ENCODE measurements at regions not wholly inside any gene's neighbourhood (a gene's known extent, or its start where the extent isn't known, plus 50 kb on each side); places are given as distances from the start of the nearest gene placed in this dataset.
A peak's percentile ranks its signal among the peaks of the same experiment; 100 is the strongest.

DNA sequence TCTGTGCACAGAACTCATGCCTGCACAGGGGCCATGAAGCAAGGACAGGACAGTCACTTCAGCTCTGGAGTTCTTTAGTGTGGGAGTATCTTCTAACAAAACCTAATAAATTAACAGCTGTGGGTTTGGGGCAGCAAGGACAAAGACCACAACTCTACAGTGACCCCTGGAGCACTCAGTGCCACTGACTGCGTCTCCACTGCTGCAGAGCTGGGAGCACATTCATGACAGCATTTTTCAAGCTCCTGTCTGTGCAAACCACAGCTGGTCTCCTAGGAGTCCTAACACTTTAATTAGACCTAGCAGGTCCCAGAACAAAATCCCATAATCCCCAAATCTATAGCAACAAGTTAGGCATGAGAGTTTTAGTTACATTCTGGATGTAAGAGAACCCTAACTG, 76.5 kb downstream of the RTL9 start:
- Histone ChIP-seq H3K27ac (no peak overlapping the region), H3K4me1 (replicated peaks in 1 of 2) (peaks cover 29 to 33% of the 10 kb centered on the region in 2 donors), H3K4me3 (no peak overlapping the region)
- no CpG with 5 or more reads among the region's 1 CpG for WGBS, 10 experiments
- ATAC-seq (replicated peaks in 6 of 8), result peak in 3 of 8 experiments; percentile 25 to 51 (median 30)
- in situ Hi-C loops (cut with MboI; ENCODE audit: low pct_unique_long_range_greater_than_20kb in 2 of 9, low sequenced_read_pairs in 9 of 9, unreplicated experiment in 9 of 9), result loop anchor here in 4 of 9 experiments (25.0 kb wide), 4 partner anchors 402 to 802 kb away; no protein-coding TSS in a partner anchor

DNA sequence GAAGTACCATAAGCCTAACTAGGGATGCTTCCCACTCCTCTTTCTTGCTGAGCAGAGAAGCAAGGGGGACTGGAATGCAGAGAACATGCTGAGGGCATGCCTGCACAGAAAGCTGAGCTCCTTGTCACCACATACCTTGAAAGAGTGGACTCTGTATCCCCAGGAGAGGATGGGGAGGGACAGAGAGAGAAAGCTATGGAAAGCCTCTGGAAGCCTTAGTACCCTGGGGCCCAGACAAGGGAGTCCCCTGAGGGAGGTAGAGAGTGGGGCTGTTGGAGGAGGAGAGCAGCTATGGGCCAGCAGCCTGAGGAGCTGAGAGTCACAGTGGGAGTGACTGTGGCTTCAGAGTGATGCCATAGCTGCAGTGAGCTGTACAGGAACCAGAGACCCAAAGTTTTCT, 77.9 kb downstream of the RTL9 start:
- peak in 5 of 8 experiments; percentile 16 to 59 (median 39) for ATAC-seq (replicated peaks in 6 of 8)
- Histone ChIP-seq H3K4me3 (no peak overlapping the region), H3K27ac (no peak overlapping the region), H3K4me1 (replicated peaks in 1 of 2) (peaks cover 29 to 33% of the 10 kb centered on the region in 2 donors)
- in situ Hi-C loops (cut with MboI; ENCODE audit: low pct_unique_long_range_greater_than_20kb in 2 of 9, low sequenced_read_pairs in 9 of 9, unreplicated experiment in 9 of 9), result loop anchor here in 4 of 9 experiments (25.0 kb wide), 4 partner anchors 401 to 801 kb away; no protein-coding TSS in a partner anchor

DNA sequence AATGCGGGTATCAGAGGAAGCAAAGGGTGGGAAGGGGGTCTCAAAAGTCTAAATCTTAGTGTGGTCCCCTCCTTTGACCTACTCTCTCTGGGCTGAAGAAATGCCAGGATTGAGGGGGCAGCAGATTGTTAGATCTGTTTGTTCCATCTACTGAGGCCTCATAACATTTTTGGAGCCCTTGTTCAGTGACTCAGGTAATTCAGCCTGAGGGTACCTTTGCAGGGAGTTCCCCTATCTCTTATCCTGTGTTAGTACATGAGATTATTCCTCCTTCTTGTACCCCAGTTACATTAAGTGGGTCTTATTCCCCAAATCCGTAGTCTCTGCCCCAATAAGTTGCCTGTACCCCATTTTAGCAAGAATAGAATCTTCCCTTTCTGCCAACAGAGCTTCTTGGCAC, 79.0 kb downstream of the RTL9 start:
- in situ Hi-C loops (cut with MboI; ENCODE audit: low pct_unique_long_range_greater_than_20kb in 2 of 9, low sequenced_read_pairs in 9 of 9, unreplicated experiment in 9 of 9), result loop anchor here in 4 of 9 experiments (25.0 kb wide), 4 partner anchors 400 to 800 kb away; no protein-coding TSS in a partner anchor
- Histone ChIP-seq H3K27ac (no peak overlapping the region), H3K4me1 (replicated peaks in 1 of 2) (peaks cover 21 to 24% of the 10 kb centered on the region in 2 donors), H3K4me3 (no peak overlapping the region)
- no peak for ATAC-seq (replicated peaks in 6 of 8)
- WGBS, 10 experiments, result 40 to 100% (median 44%) methylated on average over 1 of the region's 2 CpGs; no CpG with 5 or more reads in 7 of the 10 experiments

- 50 to 80% (median 67%) methylated on average over 1 to 6 of the region's 11 CpGs; no CpG with 5 or more reads in 5 of the 10 experiments for WGBS, 10 experiments
- Histone ChIP-seq H3K27ac (no peak overlapping the region), H3K4me3 (no peak overlapping the region), H3K4me1 (replicated peaks in 1 of 2) (peaks cover 17 to 18% of the 10 kb centered on the region in 2 donors)
- in situ Hi-C loops (cut with MboI; ENCODE audit: low pct_unique_long_range_greater_than_20kb in 2 of 9, low sequenced_read_pairs in 9 of 9, unreplicated experiment in 9 of 9), result loop anchor here in 4 of 9 experiments (10.0 to 25.0 kb wide), 5 partner anchors 397 to 797 kb away; no protein-coding TSS in a partner anchor
- no peak for ATAC-seq (replicated peaks in 6 of 8)
These were observed 81.6 kb downstream of the RTL9 start for GRCh38 chrX:110440016-110440805.

DNA sequence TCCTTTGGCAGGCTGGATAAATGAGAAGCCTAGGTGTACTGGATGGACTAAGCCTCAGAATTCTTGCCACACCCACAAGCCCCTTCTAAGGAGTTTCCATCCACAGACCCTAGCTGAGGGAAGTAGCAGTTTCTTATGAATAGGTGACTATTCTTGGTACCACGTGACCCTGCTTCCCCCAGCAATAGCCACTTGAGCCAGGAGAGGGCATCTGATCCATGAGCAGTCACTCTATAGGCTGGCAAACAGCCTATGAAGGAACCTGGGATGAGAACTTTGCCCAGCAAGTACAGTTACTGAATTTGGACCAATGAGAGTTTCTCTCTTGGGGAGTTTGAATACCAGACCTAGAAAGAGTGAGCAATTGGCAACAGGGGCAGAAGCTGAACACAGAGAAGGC, 84.0 kb downstream of the RTL9 start:
- Histone ChIP-seq H3K27ac (no peak overlapping the region), H3K4me3 (no peak overlapping the region), H3K4me1 (replicated peaks in 1 of 2) (peaks cover 16% of the 10 kb centered on the region in 2 donors)
- WGBS, 10 experiments, result 20% methylated on average over 1 of the region's 1 CpG; no CpG with 5 or more reads in 9 of the 10 experiments
- in situ Hi-C loops (cut with MboI; ENCODE audit: low pct_unique_long_range_greater_than_20kb in 2 of 9, low sequenced_read_pairs in 9 of 9, unreplicated experiment in 9 of 9), result loop anchor here in 4 of 9 experiments (10.0 to 25.0 kb wide), 5 partner anchors 395 to 795 kb away; no protein-coding TSS in a partner anchor
- ATAC-seq (replicated peaks in 6 of 8), result peak in 6 of 8 experiments; percentile 31 to 83 (median 40)

DNA sequence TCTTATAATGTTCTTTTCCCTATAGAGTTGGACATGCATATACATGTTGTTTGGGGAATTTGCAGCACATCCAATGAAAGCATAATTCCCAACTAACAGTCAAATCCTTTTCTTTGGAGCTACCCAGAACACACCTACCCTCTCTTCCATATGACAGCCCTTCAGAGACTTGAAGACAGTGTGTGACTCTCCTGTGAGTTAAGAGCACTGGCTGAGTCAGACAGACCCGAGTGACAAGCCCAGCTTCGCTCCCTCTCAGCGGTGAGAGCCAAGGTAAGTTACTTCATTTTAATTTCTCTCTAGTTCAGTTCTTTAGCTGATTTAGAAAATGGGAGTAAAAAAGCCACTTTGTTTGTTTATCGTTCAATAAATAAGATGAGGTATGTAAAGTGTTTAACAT, 86.3 kb downstream of the RTL9 start:
- H3K4me3 ChIP-seq, result no peak overlapping the region
- no peaks in the 10 kb centered on the region for H3K4me1 ChIP-seq (replicated peaks in 1 of 2)
- in situ Hi-C loops (cut with MboI; ENCODE audit: low pct_unique_long_range_greater_than_20kb in 2 of 9, low sequenced_read_pairs in 9 of 9, unreplicated experiment in 9 of 9), result loop anchor here in 4 of 9 experiments (10.0 to 25.0 kb wide), 5 partner anchors 392 to 792 kb away; no protein-coding TSS in a partner anchor
- 41 to 54% (median 41%) methylated on average over 3 to 4 of the region's 4 CpGs; no CpG with 5 or more reads in 7 of the 10 experiments for WGBS, 10 experiments
- peak in 3 of 8 experiments; percentile 46 to 57 (median 49) for ATAC-seq (replicated peaks in 6 of 8)
- no peak overlapping the region for H3K27ac ChIP-seq

- Histone ChIP-seq H3K4me1 (replicated peaks in 1 of 2) (no peaks in the 10 kb centered on the region), H3K4me3 (no peak overlapping the region), H3K27ac (no peak overlapping the region)
- in situ Hi-C loops (cut with MboI; ENCODE audit: low pct_unique_long_range_greater_than_20kb in 2 of 9, low sequenced_read_pairs in 9 of 9, unreplicated experiment in 9 of 9), result loop anchor here in 4 of 9 experiments (10.0 to 25.0 kb wide), 5 partner anchors 389 to 789 kb away; no protein-coding TSS in a partner anchor
- no CpG with 5 or more reads among the region's 10 CpGs for WGBS, 10 experiments
- no peak for ATAC-seq (replicated peaks in 6 of 8)
These were observed 89.8 kb downstream of the RTL9 start for GRCh38 chrX:110448459-110448858.

DNA sequence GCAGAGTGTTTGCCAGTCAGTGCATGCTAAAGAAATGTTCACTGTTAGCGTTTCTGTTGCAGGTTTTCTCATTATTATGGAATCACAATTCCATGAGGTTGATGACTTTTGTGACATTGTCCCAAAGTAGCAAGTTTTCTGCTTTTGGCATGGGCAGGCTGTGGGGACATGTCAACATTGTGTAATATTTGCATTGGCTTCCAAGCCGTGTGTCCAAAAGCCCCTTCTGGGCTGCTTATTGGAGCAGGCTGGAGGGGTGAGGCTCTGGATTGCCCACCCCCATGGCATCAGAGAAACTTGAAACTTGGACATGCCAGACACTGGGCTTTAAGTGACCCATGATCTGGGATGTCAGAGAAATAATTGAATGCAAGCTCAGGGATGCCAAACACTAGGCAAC, 90.7 kb downstream of the RTL9 start:
- Histone ChIP-seq H3K4me1 (replicated peaks in 1 of 2) (no peaks in the 10 kb centered on the region), H3K27ac (no peak overlapping the region), H3K4me3 (no peak overlapping the region)
- in situ Hi-C loops (cut with MboI; ENCODE audit: low pct_unique_long_range_greater_than_20kb in 2 of 9, low sequenced_read_pairs in 9 of 9, unreplicated experiment in 9 of 9), result loop anchor here in 4 of 9 experiments (10.0 to 25.0 kb wide), 5 partner anchors 388 to 788 kb away; no protein-coding TSS in a partner anchor
- WGBS, 10 experiments, result 30 to 75% (median 50%) methylated on average over 1 to 2 of the region's 2 CpGs; no CpG with 5 or more reads in 7 of the 10 experiments
- no peak for ATAC-seq (replicated peaks in 6 of 8)

DNA sequence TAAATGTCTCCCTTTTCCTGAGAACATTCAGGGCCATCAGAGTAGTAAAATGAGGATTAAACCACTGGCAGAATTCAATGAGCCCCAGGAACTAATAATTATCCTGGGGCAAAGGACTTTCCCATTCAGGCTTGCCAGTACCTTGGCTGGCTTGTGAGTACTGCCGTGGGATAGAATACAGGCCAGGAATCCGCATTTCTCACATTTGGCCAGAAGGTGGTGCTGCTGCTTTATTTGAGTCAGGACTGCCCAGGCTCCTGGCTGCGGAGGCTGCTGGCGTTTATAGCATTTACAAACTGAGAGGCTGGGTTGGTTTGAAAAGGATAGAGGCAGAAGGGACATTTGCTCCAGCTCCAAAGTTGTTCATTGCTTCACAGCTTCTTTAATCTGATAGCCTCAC, 91.4 kb downstream of the RTL9 start:
- no peak overlapping the region for H3K27ac ChIP-seq
- peak; percentile 88 to 99 (median 94) for ATAC-seq (replicated peaks in 6 of 8)
- in situ Hi-C loops (cut with MboI; ENCODE audit: low pct_unique_long_range_greater_than_20kb in 2 of 9, low sequenced_read_pairs in 9 of 9, unreplicated experiment in 9 of 9), result loop anchor here in 4 of 9 experiments (10.0 to 25.0 kb wide), 3 partner anchors 212 to 387 kb away; no protein-coding TSS in a partner anchor
- WGBS, 10 experiments, result 0 to 20% (median 4%) methylated on average over 2 to 4 of the region's 4 CpGs; no CpG with 5 or more reads in 7 of the 10 experiments
- H3K4me1 ChIP-seq (replicated peaks in 1 of 2), result no peaks in the 10 kb centered on the region
- no peak overlapping the region for H3K4me3 ChIP-seq

- no peak for ATAC-seq (replicated peaks in 6 of 8)
- WGBS, 10 experiments, result 20 to 100% (median 52%) methylated on average over 1 to 5 of the region's 7 CpGs; no CpG with 5 or more reads in 6 of the 10 experiments
- no peak overlapping the region for H3K4me3 ChIP-seq
- no peaks in the 10 kb centered on the region for H3K4me1 ChIP-seq (replicated peaks in 1 of 2)
- H3K27ac ChIP-seq, result no peak overlapping the region
- in situ Hi-C loops (cut with MboI; ENCODE audit: low pct_unique_long_range_greater_than_20kb in 2 of 9, low sequenced_read_pairs in 9 of 9, unreplicated experiment in 9 of 9), result loop anchor here in 4 of 9 experiments (10.0 to 25.0 kb wide), 3 partner anchors 208 to 383 kb away; no protein-coding TSS in a partner anchor
These were observed 95.7 kb downstream of the RTL9 start for GRCh38 chrX:110454336-110454735.

GRCh38 chrX:110462957-110463356, 104.3 kb downstream of the RTL9 start:
- in situ Hi-C loops (cut with MboI; ENCODE audit: low pct_unique_long_range_greater_than_20kb in 2 of 9, low sequenced_read_pairs in 9 of 9, unreplicated experiment in 9 of 9), result loop anchor here in 4 of 9 experiments (25.0 kb wide), 2 partner anchors 199 to 374 kb away; no protein-coding TSS in a partner anchor
- H3K4me3 ChIP-seq, result no peak overlapping the region
- no peak overlapping the region for H3K27ac ChIP-seq
- ATAC-seq (replicated peaks in 6 of 8), result peak in 2 of 8 experiments; percentile 38 to 45
- H3K4me1 ChIP-seq (replicated peaks in 1 of 2), result no peaks in the 10 kb centered on the region

DNA sequence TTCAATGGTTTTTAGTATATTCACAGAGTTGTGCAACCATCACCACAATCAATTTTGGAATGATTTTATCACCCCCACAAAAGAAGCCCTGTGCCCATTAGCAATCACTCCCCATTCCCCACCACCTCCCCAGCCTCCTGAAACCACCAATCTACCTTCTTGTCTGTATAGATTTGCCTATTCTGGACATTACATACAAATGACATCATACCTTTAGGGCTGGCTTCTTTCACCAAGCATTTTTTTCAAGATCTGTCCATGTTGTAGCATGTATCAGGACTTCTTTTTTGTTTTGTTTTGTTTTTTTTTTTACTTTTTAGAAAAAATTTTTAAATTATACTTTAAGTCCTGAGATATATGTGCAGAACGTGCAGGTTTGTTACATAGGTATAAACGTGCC, 108.1 kb downstream of the RTL9 start:
- Histone ChIP-seq H3K4me3 (no peak overlapping the region), H3K27ac (no peak overlapping the region), H3K4me1 (replicated peaks in 1 of 2) (no peaks in the 10 kb centered on the region)
- in situ Hi-C loops (cut with MboI; ENCODE audit: low pct_unique_long_range_greater_than_20kb in 2 of 9, low sequenced_read_pairs in 9 of 9, unreplicated experiment in 9 of 9), result loop anchor here in 4 of 9 experiments (25.0 kb wide), 2 partner anchors 196 to 371 kb away; no protein-coding TSS in a partner anchor
- ATAC-seq (replicated peaks in 6 of 8), result no peak
- 83 to 100% (median 92%) methylated on average over 1 to 2 of the region's 2 CpGs; no CpG with 5 or more reads in 6 of the 10 experiments for WGBS, 10 experiments

GRCh38 chrX:110472265-110472664, 113.6 kb downstream of the RTL9 start:
- no peak for ATAC-seq (replicated peaks in 6 of 8)

More at GRCh38 chrX:110472265-110472664, 113.6 kb downstream of the RTL9 start:
- no peak overlapping the region for H3K27ac ChIP-seq
- no peaks in the 10 kb centered on the region for H3K4me1 ChIP-seq (replicated peaks in 1 of 2)
- in situ Hi-C loops (cut with MboI; ENCODE audit: low pct_unique_long_range_greater_than_20kb in 2 of 9, low sequenced_read_pairs in 9 of 9, unreplicated experiment in 9 of 9), result loop anchor here in 4 of 9 experiments (25.0 kb wide), 2 partner anchors 190 to 365 kb away; no protein-coding TSS in a partner anchor
- H3K4me3 ChIP-seq, result no peak overlapping the region
- 0 to 100% (median 37%) methylated on average over 1 to 3 of the region's 3 CpGs; no CpG with 5 or more reads in 5 of the 10 experiments for WGBS, 10 experiments

Measured in motor neuron (in vitro differentiated cells).